Sigmoid colon (tissue), 4 donors: ENCODE measurements at regions not wholly inside any gene's neighbourhood (a gene's known extent, or its start where the extent isn't known, plus 50 kb on each side); places are given as distances from the start of the nearest gene placed in this dataset.

Experiments used
- CTCF ChIP-seq, 4 experiments: fragments of 450-650 bp in 3 of 4; fragments of 200-600 bp in 1 of 4; IDR thresholded peaks; one replicate each; pipeline ENCODE4 v1.5.1; 2016 to 2019; ENCODE audit warnings: antibody characterized with exemption in 4 of 4, mild to moderate bottlenecking in 3 of 4, moderate library complexity in 2 of 4
- EP300 ChIP-seq, 4 donors: sonication (generic); formaldehyde crosslinking; IDR thresholded peaks; one replicate each; pipeline ENCODE4 v1.6.1; 2017; ENCODE audit warnings: antibody characterized with exemption in 4 of 4
- POLR2A ChIP-seq, 2 donors: fragments of 450-650 bp; IDR thresholded peaks; one replicate each; pipeline ENCODE4 v1.6.1; 2016; ENCODE audit warnings: antibody characterized with exemption in 2 of 2, mild to moderate bottlenecking in 2 of 2, moderate library complexity in 2 of 2
- POLR2AphosphoS5 ChIP-seq, 4 donors: sonication (generic); formaldehyde crosslinking; IDR thresholded peaks; one replicate each; pipeline ENCODE4 v1.6.1; 2017; ENCODE audit warnings: antibody characterized with exemption in 4 of 4

GRCh38 chr3:154872696-154873095 is 207.4 kb upstream of the MME start:
- TF ChIP-seq CTCF (IDR thresholded peaks at IDR 0.05) (no peak), POLR2A (IDR thresholded peaks at IDR 0.05) (no peak), EP300 (IDR thresholded peaks at IDR 0.05) (no peak), POLR2AphosphoS5 (IDR thresholded peaks at IDR 0.05) (no peak)
